KBM-7 (cell line): ENCODE measurements at regions not wholly inside any gene's neighbourhood (a gene's known extent, or its start where the extent isn't known, plus 50 kb on each side); places are given as distances from the start of the nearest gene placed in this dataset.
"Not testable (repeated sequence)": the region's sequence is repeated elsewhere in the genome, so short reads cannot be mapped to it uniquely, and the experiment has no call there.

ENCODE experiments used
- DNase-seq: peaks from one replicate; pipeline ENCODE4 v3.0.0-alpha.2; 2015
- in situ Hi-C: fragments of 300-500 bp; cut with MboI; formaldehyde crosslinking; loops from 2 replicates; pipeline ENCODE4 v1.14.3; 2020; ENCODE audit warnings: low sequenced_read_pairs, low pct_unique_long_range_greater_than_20kb, mixed read lengths

DNA sequence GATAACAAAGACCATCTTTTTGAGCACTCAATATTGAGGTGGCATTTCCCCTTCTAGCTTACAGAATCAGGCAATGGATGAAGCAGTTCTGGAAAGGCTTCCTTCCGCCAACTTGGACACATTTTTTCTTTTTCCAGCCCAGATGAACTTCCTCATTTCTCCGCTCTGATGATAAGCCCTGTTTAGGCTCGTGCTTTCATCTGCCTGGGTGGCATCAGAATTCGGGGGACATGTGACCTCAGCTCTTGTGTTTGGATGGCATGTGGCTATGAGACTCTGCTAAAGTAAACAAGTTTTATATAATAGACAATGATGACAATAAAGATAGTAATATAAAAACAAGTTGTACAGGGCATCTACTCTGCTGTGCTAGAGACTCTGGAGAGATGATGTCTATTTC, 796.7 kb downstream of the DHX35 start:
- DNase-seq: peak; percentile 2
- in situ Hi-C loops: no loop called here

DNA sequence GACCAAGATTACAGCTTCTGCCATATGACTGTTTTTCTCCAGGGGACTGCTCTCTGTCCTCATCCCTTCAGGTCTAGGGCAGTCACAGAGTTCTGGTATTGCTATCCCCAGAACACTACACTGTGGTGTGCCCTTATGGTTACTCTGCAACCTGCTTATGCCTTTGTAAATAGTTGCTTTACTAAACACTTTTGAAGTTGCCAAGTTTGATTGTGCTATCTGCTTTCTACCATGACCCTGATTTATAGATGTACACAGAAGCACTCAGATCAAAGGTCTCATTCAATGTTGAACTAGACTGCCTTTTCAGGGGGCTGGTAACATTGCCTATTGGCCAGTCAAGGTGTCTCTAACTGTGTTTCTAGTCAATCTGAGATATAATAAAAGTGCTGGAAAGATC, 794.7 kb downstream of the DHX35 start:
- no peak for DNase-seq
- in situ Hi-C loops: no loop called here

- no peak for DNase-seq
- in situ Hi-C loops: no loop called here
Measured at GRCh38 chr20:39756369-39756768, 794.2 kb downstream of the DHX35 start.

GRCh38 chr20:39752262-39752876, 790.2 kb downstream of the DHX35 start:
- in situ Hi-C loops: no loop called here
- DNase-seq: no peak

GRCh38 chr20:39751557-39752137, 789.5 kb downstream of the DHX35 start:
- DNase-seq: no peak
- in situ Hi-C loops: no loop called here

DNA sequence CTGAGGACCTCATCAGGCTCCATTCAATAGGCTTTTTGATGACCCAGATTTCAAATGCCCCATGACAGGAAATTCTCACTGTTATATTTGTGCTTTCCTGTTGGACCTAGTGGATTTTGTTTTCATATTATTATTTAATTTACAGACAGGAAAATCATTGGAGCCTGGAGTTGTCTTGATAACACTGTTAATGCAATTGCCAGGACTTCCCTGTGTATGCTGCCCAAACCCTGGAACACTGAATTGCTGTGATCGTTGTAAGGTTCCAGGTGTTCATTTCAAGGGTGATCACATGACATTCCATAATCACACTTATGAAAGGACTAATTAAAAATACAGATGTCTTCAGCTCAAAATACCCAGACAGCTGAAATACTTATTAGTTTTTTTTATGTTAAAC, 783.2 kb downstream of the DHX35 start:
- no peak for DNase-seq
- in situ Hi-C loops: no loop called here

DNA sequence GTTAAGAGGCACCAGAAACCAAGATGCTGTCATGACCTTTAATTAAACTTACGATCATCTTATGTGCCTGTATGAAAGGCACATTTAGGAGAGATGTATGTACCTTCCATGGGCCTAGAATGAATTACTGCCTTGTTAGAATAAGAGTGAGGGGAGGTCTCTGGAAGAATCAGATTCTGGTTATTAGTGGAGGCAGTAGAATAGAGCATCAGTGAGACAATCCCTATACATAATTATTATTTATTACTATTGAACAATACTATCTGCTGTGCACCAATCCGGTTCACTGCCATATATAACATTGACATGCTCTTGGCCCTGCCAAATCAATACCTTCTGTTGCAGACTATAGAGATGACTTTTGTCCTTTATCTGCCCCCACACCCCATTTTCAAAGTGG, 776.5 kb downstream of the DHX35 start:
- in situ Hi-C loops: no loop called here
- no peak for DNase-seq

GRCh38 chr20:39736434-39737327, 774.5 kb downstream of the DHX35 start:
- in situ Hi-C loops: no loop called here
- DNase-seq: no peak

DNA sequence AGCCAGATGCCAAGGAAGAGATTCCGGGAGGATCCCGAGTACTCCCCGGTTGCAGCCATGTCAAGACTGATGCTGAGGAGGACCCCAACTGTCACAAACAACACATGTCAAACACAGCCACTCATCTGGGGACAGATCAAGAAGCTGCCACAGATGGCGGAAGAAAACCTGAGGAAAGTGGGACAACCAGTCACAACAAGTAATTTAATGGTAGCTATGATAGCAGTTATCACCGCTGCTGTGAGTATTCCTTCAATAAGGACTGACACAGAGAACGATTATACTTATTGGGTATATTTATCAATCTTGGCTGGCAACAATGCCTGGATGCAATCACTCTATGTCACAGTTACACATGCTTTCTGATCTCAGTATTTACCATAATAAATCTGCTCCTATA, 763.4 kb downstream of the DHX35 start:
- in situ Hi-C loops, DNase-seq: not testable (repeated sequence)

DNA sequence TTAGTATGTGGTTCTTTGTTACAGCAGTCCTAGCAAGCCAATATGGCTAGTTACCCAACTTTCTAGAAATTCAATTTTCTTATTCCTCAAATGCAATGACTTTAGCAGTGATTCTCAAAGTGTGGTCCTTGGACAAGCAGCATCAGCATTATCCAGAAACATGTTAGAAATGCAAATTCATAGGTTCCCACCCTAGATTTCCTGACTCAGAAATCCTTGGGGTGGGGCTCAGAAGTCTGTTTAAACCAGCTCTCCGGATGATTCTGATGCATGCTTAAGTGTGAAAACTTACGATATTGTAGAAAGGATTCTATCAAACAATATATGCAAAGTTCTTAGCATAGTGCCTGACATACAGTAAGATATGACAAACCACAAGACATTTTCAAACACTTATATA, 757.1 kb downstream of the DHX35 start:
- in situ Hi-C loops: no loop called here
- no peak for DNase-seq

GRCh38 chr20:39717936-39718335, 755.8 kb downstream of the DHX35 start:
- no peak for DNase-seq
- in situ Hi-C loops: no loop called here

DNA sequence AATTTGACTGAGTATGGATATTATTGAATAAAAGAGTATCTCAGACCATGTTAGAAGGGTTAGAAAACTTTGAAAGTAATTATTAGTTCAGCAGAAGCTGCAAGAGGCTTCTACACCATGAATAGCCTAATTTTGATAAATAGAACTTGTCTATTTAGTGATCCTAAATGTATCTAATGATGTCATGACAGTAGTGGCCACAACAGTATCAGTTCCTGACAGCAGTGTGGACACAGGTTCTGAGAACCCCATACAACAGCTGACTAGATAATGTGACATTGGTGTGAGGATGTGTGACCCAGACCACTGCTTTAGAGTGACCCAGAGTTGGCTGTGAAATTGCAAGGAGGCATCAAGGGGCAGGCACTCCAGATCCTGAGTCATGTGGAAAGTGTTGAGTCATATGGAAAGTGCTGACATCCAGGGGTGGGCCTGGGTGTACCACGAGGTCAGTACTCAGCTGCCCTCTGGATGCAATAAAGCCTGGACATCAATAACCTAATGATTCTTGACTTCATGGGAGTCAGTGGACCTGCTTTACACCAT, 754.7 kb downstream of the DHX35 start:
- in situ Hi-C loops: no loop called here
- no peak for DNase-seq

GRCh38 chr20:39713076-39713840, 751.1 kb downstream of the DHX35 start:
- no peak for DNase-seq

DNA sequence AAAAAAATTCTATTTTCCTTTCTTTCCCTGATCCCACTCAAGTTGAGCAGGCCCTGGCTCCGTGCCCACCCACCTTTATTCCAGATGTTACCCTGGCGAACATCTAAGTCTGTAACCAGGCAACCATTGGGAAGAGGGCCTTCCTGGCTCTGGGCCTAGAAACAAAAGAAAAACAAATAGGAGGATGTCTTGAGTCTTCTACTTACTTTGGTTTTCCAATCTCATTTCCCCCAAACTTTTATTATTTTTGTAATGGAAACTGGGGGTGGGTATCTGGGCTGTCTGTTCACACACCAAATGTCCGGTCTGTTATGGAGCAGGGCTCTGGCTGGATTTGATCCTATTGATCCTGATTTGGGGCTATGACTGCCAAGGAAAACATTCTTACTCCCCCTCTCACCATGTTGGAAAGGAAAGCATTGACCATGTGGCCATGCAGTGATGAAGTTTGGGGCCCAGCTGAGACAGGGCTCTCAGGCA, 744.1 kb downstream of the DHX35 start:
- in situ Hi-C loops: no loop called here
- DNase-seq: no peak

More at GRCh38 chr20:39713076-39713840, 751.1 kb downstream of the DHX35 start:
- in situ Hi-C loops: no loop called here

- no peak for DNase-seq
- in situ Hi-C loops: no loop called here
Measured at GRCh38 chr20:39705032-39705431, 742.9 kb downstream of the DHX35 start.

- DNase-seq, in situ Hi-C loops: not testable (repeated sequence)
Measured at GRCh38 chr20:39703357-39703756, 741.2 kb downstream of the DHX35 start.

GRCh38 chr20:39702701-39703349, 740.7 kb downstream of the DHX35 start:
- in situ Hi-C loops: no loop called here
- no peak for DNase-seq

DNA sequence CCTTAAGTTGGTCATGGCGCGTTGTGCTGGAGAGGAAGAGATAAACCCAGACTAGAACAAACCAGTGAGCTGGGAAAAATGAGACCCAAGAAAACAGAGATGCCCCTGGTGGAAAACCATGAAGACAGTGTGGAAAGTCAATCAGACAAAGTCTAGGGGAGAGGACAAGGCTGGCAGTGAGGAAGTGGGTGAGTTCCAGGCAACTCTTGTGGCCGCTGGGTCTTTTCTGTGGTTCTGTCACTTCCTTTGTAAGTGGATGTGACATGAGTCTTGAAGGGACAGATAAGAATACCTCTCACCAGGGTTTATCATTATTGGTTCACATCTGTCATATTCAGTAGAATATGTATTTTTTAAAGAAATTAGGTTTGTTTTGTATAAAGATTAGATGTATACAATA, 738.4 kb downstream of the DHX35 start:
- in situ Hi-C loops: no loop called here
- peak; percentile 55 for DNase-seq
